PC-9 (cell line): ENCODE measurements at regions not wholly inside any gene's neighbourhood (a gene's known extent, or its start where the extent isn't known, plus 50 kb on each side); places are given as distances from the start of the nearest gene placed in this dataset.

Source experiments
- BruUV-seq: library from RNA; stranded (reverse); fragments of 400-500 nt; replicated peaks from 2 replicates; lab custom pipeline; 2021; lab: Mats Ljungman, UMichigan
- CTCF ChIA-PET: fragments of 300-600 bp; sonication (Branson Sonifier 250); formaldehyde crosslinking; loops from one replicate; lab custom pipeline; 2022; ENCODE audit warnings: antibody characterized with exemption; lab: Charles Lee
- POLR2A ChIA-PET: fragments of 300-600 bp; sonication (Branson Sonifier 250); formaldehyde crosslinking; loops from one replicate; lab custom pipeline; 2022; ENCODE audit warnings: antibody characterized with exemption; ENCODE audit not compliant: unreplicated experiment; lab: Charles Lee
- DNase-seq, 2 experiments: peaks; one replicate each; pipeline versions ENCODE4 v3.0.0 to v3.0.0-alpha.2; 2015 to 2022; ENCODE audit warnings: mixed read lengths in 1 of 2
- H2AFZ ChIP-seq: fragments of 200-600 bp; sonication (generic); 2 replicates; pipeline ENCODE4 v1.8.1; 2017; ENCODE audit warnings: antibody characterized with exemption
- H3F3A ChIP-seq: fragments of 200-600 bp; sonication (generic); 2 replicates; pipeline ENCODE4 v1.8.1; 2017; ENCODE audit warnings: antibody characterized with exemption, mild to moderate bottlenecking, low read depth; ENCODE audit not compliant: insufficient read depth
- H3K27ac ChIP-seq: fragments of 200-600 bp; sonication (generic); 2 replicates; pipeline ENCODE4 v1.6.1; 2016; ENCODE audit warnings: mixed run types
- H3K27me3 ChIP-seq: fragments of 200-600 bp; sonication (generic); 2 replicates; pipeline ENCODE4 v1.6.1; 2016; ENCODE audit warnings: low read depth, mixed run types; ENCODE audit not compliant: insufficient read depth
- H3K36me3 ChIP-seq: fragments of 200-600 bp; sonication (generic); 2 replicates; pipeline ENCODE4 v1.6.1; 2016; ENCODE audit warnings: low read depth, mixed run types
- H3K4me1 ChIP-seq: fragments of 200-600 bp; sonication (generic); replicated peaks from 2 replicates; pipeline ENCODE4 v1.6.1; 2016; ENCODE audit warnings: mixed run types; ENCODE audit not compliant: insufficient read depth
- H3K4me2 ChIP-seq: fragments of 200-600 bp; sonication (generic); 2 replicates; pipeline ENCODE4 v1.6.1; 2017; ENCODE audit warnings: mixed run types
- H3K4me3 ChIP-seq: fragments of 200-600 bp; sonication (generic); 2 replicates; pipeline ENCODE4 v1.6.1; 2016; ENCODE audit warnings: mixed run types
- H3K79me2 ChIP-seq: fragments of 200-600 bp; sonication (generic); 2 replicates; pipeline ENCODE4 v1.6.1; 2017; ENCODE audit warnings: low read depth, mixed run types
- H3K9me2 ChIP-seq: fragments of 200-600 bp; sonication (generic); 2 replicates; pipeline ENCODE4 v1.8.1; 2017; ENCODE audit warnings: mild to moderate bottlenecking; ENCODE audit not compliant: insufficient read depth
- H3K9me3 ChIP-seq: fragments of 200-600 bp; sonication (generic); 2 replicates; pipeline ENCODE4 v1.8.1; 2016; ENCODE audit warnings: low read depth; ENCODE audit not compliant: insufficient read depth
- H4K20me1 ChIP-seq: fragments of 200-600 bp; sonication (generic); 2 replicates; pipeline ENCODE4 v1.8.1; 2017; ENCODE audit not compliant: insufficient read depth
- CTCF ChIP-seq: fragments of 200-600 bp; sonication (generic); conservative IDR thresholded peaks from 2 replicates; pipeline ENCODE4 v1.6.1; 2017; ENCODE audit warnings: mixed run types, antibody characterized with exemption, mild to moderate bottlenecking, moderate library complexity
- EZH2 ChIP-seq: fragments of 200-600 bp; sonication (generic); IDR thresholded peaks from 2 replicates; pipeline ENCODE4 v1.8.0; 2017; ENCODE audit warnings: antibody characterized with exemption, low read depth
- intact Hi-C: fragments of 100-400 bp; cut with micrococcal nuclease; formaldehyde crosslinking; loops from one replicate; pipeline ENCODE4 v1.10.0; 2022; ENCODE audit not compliant: unreplicated experiment

- DNase-seq: no peak
- Histone ChIP-seq H3K27me3 (peaks cover 79% of the 10 kb centered on the region), H3K27ac (no peak overlapping the region), H3K79me2 (no peaks in the 10 kb centered on the region), H3K4me2 (no peak overlapping the region), H3K9me3 (no peaks in the 10 kb centered on the region), H3K4me3 (no peak overlapping the region), H2AFZ (no peak overlapping the region), H4K20me1 (no peaks in the 10 kb centered on the region), H3K4me1 (no peaks in the 10 kb centered on the region), H3K9me2 (no peaks in the 10 kb centered on the region), H3K36me3 (no peaks in the 10 kb centered on the region), H3F3A (no peaks in the 10 kb centered on the region)
- TF ChIP-seq CTCF (no peak), EZH2 (no peak)
- intact Hi-C loops: no loop called here
- ChIA-PET POLR2A (interaction anchor here (0.6 kb wide), 1 partner anchor 52 kb away, joined by 5 read pairs; no protein-coding TSS in a partner anchor), CTCF (no interaction called here)
- no TSS peak for BruUV-seq
Measured at GRCh38 chr9:134273647-134274046, 52.6 kb upstream of the RXRA start.

GRCh38 chr9:134275375-134275774 lies 50.9 kb upstream of the RXRA start:
- Histone ChIP-seq H3K27ac (no peak overlapping the region), H3K36me3 (no peaks in the 10 kb centered on the region), H4K20me1 (no peaks in the 10 kb centered on the region), H3K4me1 (no peaks in the 10 kb centered on the region), H3K27me3 (peaks cover 74% of the 10 kb centered on the region), H3K4me3 (no peak overlapping the region), H3K4me2 (no peak overlapping the region), H3K9me3 (no peaks in the 10 kb centered on the region), H3F3A (no peaks in the 10 kb centered on the region), H3K79me2 (no peaks in the 10 kb centered on the region), H2AFZ (no peak overlapping the region), H3K9me2 (no peaks in the 10 kb centered on the region)
- CTCF ChIA-PET: no interaction called here
- TF ChIP-seq CTCF (no peak), EZH2 (no peak)
- POLR2A ChIA-PET: no interaction called here
- no TSS peak for BruUV-seq
- DNase-seq: no peak
- intact Hi-C loops: no loop called here

- Histone ChIP-seq H3K4me1 (no peaks in the 10 kb centered on the region), H3K9me3 (no peaks in the 10 kb centered on the region), H3K9me2 (no peaks in the 10 kb centered on the region), H3K27me3 (peaks cover 73% of the 10 kb centered on the region), H4K20me1 (no peaks in the 10 kb centered on the region), H3K36me3 (no peaks in the 10 kb centered on the region), H3K79me2 (no peaks in the 10 kb centered on the region), H2AFZ (no peak overlapping the region), H3K27ac (no peak overlapping the region), H3K4me3 (no peak overlapping the region), H3F3A (no peaks in the 10 kb centered on the region), H3K4me2 (no peak overlapping the region)
- CTCF ChIA-PET: no interaction called here
- DNase-seq: no peak
- TF ChIP-seq CTCF: no peak
- no peak for TF ChIP-seq EZH2
- BruUV-seq: no TSS peak
- POLR2A ChIA-PET: no interaction called here
- intact Hi-C loops: no loop called here
Measured at GRCh38 chr9:134276453-134277245, 49.6 kb upstream of the RXRA start.
